NCI-H2227 treated with DMSO at 0.1 percent for 48 hours (cell line): ENCODE measurements at regions not wholly inside any gene's neighbourhood (a gene's known extent, or its start where the extent isn't known, plus 50 kb on each side); places are given as distances from the start of the nearest gene placed in this dataset.

Experiments used
- DNase-seq: peaks from one replicate; lab custom pipeline; 2025; lab: John Stamatoyannopoulos, UW

GRCh38 chr1:209021622-209022021, 561.9 kb upstream of the CAMK1G start:
- no peak for DNase-seq

DNA sequence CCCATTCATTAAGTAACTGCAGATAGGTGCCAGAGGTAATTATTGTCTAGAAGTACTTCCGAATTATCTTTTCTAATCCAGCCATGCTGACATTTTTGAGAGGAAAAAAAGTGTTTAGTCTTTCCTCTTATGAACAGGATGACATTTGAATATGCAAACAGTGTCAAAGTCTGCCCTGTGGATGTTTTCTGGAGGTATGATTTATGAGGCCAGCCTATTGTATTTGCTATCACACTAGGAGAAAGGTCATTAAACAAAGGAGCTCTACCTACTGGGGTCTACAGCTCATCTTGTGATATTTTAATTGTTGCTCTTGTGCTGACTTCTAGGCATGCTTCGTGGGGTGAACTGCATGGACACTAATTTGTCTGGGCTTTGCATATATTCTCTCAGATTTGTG, 559.7 kb upstream of the CAMK1G start:
- no peak for DNase-seq

DNA sequence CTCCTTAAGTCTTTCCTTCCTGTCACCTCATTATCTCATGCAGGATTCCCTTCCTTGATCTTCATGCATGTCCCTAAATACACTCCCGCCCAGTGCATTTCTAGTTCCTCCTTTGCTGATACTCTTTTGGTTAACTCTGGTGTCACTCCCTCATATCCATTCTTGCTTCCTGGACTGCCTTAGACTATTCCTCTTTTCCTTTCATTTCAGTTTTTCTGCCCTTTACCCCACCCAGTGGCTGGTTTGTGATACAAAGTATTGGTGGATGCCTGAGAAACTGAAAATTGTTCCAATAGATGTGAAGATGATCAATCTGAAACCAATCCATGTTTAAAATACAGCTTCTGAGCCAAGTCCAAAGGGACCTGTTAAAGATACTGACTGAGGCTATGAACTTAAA, 553.8 kb upstream of the CAMK1G start:
- no peak for DNase-seq

GRCh38 chr1:209030454-209031167, 552.9 kb upstream of the CAMK1G start:
- no peak for DNase-seq

- no peak for DNase-seq
These were observed 546.5 kb upstream of the CAMK1G start for GRCh38 chr1:209037064-209037463.

DNA sequence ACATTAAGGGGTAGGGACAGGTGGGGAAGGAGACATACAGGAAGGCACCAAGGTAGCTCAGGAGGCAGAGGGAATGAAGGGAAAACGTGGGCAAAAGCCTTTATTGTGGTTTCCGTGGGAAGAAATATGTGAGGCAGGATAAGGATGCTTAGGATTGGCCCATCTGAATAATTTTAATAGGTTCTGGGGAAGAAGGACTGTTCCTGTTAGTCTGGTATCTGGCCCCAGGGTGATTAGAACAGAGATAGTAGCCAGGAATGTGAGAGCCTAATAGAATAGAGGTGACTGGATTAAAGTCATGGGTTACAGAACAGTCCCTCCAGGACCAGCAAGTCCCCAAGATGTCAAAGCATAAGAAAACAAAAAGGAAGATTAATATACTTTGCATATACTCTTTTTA, 545.2 kb upstream of the CAMK1G start:
- no peak for DNase-seq

DNA sequence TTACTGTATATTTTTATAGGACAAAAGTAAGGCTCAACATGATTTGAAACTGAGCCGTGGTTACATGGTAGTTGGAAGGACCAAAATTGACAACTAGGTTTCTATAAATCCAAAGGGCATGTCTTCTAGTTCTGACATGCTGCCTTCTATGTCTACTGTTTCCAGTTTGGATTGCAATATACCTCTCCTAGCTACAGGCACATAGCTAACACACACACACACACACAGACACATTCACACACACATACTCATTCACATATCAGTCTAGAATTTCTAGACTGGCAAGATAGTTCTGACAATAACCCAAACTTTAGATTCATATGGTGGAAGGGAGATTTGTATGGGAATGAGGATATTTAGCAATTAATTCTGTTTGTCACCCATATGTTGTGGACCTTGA, 544.8 kb upstream of the CAMK1G start:
- DNase-seq: no peak

DNA sequence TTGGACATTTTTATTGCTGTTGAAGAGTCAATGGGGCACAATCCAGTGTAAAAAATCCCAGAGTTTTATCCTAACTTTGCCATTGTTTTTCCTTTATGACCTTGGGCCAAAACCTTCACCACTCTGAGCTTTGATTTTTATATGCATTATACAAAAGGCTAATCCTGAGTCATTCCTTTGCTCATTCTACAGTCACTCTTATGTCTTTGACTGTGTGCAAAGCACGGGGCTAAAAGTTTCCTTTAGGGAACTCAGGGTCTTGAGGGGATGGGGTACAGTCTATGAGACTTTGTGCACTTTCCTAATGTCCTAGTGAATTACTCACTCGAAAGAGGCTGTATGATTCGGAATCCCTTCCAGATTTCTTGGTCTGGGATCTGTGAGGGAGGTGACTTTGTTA, 543.2 kb upstream of the CAMK1G start:
- DNase-seq: no peak

DNA sequence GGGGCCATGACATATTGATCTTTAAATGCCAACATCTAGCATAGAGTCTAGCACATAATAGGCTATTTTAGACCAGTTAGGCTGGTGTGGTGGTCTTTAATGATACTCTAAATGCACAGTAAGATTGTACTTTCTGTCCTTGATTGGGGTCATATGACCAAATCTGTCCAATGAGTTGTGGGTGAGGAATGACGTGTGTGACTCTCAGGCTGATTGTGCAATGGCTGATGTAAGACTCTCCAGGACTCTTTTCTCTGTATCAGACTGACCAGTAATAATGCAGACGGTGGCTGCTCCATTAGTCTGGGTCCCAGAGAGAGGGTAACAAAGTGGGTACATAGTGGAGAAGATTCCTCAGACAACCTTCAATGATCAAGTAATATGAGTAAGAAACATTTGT, 541.6 kb upstream of the CAMK1G start:
- no peak for DNase-seq

DNA sequence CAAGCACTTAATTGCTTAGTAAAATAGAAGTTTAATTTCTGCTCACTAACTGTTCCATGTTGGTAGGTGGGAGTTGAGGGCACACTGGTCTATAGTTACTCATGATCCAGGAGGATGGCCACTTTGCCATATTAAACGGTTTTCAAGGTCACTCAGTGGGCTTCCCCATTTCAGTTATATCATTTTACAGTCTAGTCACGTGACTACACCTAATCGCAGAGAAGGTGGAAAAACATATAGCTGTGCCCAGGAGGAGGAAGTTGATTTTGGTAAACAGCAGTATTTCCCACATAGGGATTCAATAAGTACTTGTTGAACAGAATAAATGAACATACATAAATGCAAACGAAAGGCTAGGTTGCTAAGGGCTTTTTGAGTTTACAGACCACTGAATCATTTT, 541.1 kb upstream of the CAMK1G start:
- DNase-seq: no peak

DNA sequence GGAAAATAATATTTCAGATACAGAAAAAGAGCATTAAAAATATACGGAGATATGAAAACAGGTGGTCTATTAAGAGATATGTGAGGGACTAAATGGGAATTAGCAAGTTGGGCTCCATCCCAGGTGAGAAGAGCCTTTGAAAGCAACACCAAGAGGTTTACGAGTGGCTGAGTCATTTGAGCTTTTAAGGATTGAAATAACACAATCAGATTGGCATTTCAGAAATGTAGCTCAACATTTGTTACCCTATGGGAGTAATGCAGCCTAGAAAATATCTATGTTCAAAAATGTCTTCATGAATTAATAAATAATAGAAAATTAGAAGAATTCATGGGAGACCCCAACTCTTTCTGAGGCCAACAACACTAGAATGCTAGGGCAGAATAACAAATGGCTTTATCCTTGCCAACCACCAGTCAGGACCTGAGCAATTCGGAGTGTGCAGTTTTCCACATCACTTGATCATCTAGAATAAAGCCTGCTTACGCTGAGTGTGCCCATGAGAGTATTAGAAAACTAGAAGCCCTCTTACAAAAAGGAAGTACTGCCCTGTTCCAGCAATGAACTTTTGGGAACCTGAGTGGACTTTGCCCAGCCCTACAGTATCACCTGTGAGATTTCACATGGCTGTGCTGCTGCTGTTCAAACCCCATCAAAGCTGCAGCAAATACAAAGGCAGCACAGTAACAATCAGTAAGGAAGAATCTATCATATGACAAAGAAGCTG, 538.0 kb upstream of the CAMK1G start:
- no peak for DNase-seq

DNA sequence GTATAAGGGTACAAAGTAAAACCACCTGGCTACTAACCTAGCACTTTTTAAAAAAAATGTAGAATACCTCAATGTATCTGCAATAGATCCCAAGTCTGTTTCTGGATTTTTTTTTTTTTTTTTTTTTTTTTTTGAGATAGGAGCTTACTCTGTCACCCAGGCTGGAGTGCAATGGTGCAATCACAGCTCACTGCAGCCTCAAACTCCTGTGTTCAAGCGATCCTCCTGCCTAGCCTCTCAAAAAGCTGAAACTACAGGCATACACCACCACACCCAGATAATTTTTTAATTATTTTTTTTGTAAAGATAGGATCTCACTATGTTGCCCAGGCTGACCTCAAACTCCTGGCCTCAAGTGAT, 537.5 kb upstream of the CAMK1G start:
- DNase-seq: no peak

DNA sequence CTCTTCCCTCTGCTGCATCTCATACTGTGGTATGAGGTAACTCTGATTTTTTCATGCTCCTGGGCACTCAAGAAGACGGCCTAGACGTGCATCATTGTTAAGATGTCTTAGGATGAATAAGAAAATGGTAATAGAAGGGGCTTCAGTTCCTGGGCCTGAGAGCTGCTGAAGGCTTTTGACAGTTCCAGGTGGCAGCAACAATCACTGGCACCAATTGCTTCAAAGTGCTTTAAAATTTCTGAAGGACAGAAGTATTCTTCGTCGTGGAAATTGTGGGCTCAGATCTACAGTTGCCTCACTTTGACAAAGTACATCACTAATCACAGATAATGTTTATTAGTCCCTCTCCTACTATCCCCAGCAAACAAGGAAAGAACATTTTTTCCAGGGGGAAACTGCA, 536.6 kb upstream of the CAMK1G start:
- DNase-seq: no peak

- no peak for DNase-seq
These were observed 534.4 kb upstream of the CAMK1G start for GRCh38 chr1:209048941-209049669.

- DNase-seq: no peak
These were observed 531.9 kb upstream of the CAMK1G start for GRCh38 chr1:209051570-209051969.

- DNase-seq: no peak
These were observed 529.9 kb upstream of the CAMK1G start for GRCh38 chr1:209053587-209053986.

GRCh38 chr1:209057083-209057482, 526.4 kb upstream of the CAMK1G start:
- no peak for DNase-seq

- no peak for DNase-seq
These were observed 525.6 kb upstream of the CAMK1G start for GRCh38 chr1:209057901-209058300.

- DNase-seq: no peak
These were observed 524.1 kb upstream of the CAMK1G start for GRCh38 chr1:209059376-209059775.

DNA sequence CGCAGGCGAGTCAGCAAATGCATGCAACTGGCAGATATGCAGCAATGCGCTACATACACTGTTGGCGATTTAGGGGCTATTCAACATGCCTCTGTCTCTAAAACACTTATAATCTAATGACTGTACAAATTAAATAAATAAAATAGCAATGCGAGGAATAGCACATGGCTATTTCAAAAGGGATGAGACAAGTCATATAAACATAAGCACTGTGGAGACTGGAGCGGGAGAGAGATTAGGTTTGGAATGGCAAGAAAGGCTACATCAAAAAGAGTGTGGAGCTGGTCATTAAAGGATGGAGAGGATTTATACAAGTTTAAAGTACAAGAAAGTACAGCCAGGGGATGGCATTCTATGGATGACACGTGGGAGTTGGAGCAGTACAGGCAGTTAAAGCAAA, 523.5 kb upstream of the CAMK1G start:
- DNase-seq: no peak

DNA sequence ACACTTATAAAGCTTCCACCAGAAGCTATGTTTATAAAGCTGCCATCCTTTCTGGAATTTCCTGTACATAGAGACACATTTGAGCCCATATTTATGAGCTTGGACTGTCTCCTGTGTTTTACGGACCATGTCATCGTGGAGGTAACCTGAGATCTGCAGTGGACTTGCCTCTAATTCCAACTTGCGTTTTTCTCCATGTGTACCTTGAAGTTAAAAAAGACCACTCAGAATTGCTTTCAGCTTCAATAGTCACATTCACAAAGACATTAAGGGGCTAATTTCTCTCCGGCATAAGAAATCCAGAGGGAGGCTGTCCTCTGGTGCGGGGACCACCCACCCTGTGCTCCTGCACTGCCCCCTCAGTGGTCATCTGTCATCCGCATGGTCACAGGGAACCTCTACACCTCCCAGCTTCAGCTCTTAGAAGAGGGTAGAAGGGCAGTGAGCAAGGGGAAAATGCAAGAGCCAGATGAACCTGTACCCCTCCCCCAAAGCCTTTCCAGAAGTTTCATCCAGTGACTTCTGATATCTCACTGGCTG, 521.4 kb upstream of the CAMK1G start:
- no peak for DNase-seq

- DNase-seq: no peak
These were observed 520.7 kb upstream of the CAMK1G start for GRCh38 chr1:209062863-209063262.
